ENCODE measurements at regions not wholly inside any gene's neighbourhood (a gene's known extent, or its start where the extent isn't known, plus 50 kb on each side); places are given as distances from the start of the nearest gene placed in this dataset.
"Not testable (repeated sequence)": the region's sequence is repeated elsewhere in the genome, so short reads cannot be mapped to it uniquely, and the experiment has no call there.

GRCh38 chr4:53844551-53844950 is 219.9 kb downstream of the CHIC2 start:
- in situ Hi-C loops (cut with HindIII; ENCODE audit: low pct_unique_long_range_greater_than_20kb, low sequenced_read_pairs): no loop called here
- no peak for DNase-seq (ENCODE audit: low read depth)

DNA sequence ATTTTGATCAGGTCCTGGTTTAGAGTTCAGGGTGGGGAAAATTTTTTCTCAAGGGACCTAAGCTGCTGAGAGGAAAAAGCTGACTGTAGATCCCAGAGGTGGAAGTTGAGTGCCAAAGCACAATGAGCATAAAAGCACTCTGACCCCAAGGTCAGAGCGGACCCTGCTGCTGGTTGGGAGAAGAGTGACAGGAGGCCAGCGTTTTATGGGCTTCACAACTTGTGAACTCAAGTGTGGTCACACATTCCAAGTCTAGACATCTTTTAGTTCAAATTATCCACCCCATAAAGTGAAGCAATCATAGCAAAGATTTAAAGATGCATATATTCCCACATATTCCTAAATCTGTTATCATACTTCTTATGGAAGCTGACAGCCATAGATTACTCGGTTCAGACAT is 220.3 kb downstream of the CHIC2 start:
- no peak for DNase-seq (ENCODE audit: low read depth)
- in situ Hi-C loops (cut with HindIII; ENCODE audit: low pct_unique_long_range_greater_than_20kb, low sequenced_read_pairs): no loop called here

DNA sequence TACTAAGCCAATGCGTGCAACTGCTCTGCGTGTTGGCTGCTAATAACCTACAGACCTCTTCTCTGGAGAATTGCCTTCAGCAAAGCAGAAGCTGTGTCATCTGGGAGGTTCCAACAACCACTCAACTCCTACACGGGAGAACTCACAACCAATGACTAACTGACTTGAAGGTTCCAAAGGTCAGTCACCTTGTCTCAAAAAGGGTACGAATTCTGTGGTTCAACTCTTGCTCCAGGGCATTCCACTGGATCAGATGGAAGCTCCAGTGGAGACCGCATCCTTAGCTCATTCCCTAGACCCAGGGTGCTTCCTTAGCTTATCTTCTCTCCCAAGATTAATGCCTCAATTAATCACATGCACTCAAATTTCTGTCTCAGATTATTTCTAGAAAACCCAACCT is 222.7 kb downstream of the CHIC2 start:
- in situ Hi-C loops (cut with HindIII; ENCODE audit: low pct_unique_long_range_greater_than_20kb, low sequenced_read_pairs): no loop called here
- no peak for DNase-seq (ENCODE audit: low read depth)

DNA sequence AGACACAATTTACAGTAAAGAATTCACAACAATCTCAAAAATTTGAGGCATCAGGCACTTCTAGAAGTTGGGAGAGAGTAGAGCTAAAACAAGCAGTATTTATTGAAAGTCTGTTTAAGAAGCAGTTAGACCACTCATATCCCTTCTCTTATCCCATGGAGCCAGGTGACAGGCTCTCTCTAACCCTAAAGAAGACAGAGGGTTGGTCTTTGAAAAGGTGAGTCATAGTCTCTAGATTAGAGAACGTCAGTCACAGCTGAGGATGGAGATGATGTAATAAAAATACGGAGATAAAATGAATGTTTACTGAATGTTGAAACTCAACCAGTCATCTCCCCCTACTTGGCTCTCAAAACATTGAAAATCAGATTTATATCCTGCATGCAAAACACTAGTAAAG is 223.8 kb downstream of the CHIC2 start:
- in situ Hi-C loops (cut with HindIII; ENCODE audit: low pct_unique_long_range_greater_than_20kb, low sequenced_read_pairs): no loop called here
- no peak for DNase-seq (ENCODE audit: low read depth)

DNA sequence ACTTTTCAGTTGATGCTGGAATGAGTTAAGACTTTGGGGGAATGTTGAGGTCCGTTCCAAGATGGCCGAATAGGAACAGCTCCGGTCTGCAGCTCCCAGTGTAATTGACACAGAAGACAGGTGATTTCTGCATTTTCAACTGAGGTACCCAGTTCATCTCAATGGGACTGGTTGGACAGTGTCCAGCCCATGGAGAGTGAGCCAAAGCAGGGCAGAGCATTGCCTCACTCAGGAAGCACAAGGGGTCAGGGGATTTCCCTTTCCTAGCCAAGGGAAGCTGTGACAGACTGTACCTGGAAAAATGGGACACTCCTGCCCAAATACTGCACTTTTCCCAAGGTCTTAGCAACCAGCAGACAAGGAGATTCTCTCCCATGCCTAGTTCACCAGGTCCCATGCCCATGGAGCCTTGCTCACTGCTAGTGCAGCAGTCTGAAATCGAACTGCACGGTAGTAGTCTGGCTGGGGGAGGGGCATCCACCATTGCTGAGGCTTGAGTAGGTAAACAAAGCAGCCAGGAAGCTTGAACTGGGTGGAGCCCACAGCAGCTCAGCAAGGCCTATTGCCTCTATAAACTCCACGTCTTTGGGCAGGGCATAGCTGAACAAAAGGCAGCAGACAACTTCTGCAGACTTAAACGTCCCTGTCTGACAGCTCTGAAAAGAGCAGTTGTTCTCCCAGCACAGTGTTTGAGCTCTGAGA is 231.0 kb downstream of the CHIC2 start:
- DNase-seq (ENCODE audit: low read depth); in situ Hi-C loops (cut with HindIII; ENCODE audit: low pct_unique_long_range_greater_than_20kb, low sequenced_read_pairs): not testable (repeated sequence)

- DNase-seq (ENCODE audit: low read depth): no peak
- in situ Hi-C loops (cut with HindIII; ENCODE audit: low pct_unique_long_range_greater_than_20kb, low sequenced_read_pairs): no loop called here
These were observed 231.9 kb downstream of the CHIC2 start for GRCh38 chr4:53832549-53832948.

DNA sequence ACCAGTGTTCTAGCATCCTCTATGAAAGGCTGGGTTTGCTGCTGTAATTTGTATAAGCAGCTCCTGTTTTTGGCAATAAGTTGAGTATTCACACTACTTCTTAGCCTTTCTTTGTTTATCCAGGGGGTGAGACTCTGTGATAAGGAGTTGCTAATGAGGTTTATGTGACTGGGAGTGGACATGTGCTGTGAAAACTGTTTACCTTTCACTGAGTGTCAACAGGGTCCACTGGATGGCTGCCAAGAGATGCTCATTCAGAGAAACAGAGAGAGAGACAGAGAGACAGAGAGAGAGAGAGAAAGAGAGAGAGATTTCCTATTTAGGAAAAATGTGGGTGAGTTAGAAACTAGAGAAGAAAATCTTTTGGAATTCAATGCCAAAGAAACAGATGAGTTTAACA is 233.9 kb downstream of the CHIC2 start:
- in situ Hi-C loops (cut with HindIII; ENCODE audit: low pct_unique_long_range_greater_than_20kb, low sequenced_read_pairs): no loop called here
- DNase-seq (ENCODE audit: low read depth): no peak

DNA sequence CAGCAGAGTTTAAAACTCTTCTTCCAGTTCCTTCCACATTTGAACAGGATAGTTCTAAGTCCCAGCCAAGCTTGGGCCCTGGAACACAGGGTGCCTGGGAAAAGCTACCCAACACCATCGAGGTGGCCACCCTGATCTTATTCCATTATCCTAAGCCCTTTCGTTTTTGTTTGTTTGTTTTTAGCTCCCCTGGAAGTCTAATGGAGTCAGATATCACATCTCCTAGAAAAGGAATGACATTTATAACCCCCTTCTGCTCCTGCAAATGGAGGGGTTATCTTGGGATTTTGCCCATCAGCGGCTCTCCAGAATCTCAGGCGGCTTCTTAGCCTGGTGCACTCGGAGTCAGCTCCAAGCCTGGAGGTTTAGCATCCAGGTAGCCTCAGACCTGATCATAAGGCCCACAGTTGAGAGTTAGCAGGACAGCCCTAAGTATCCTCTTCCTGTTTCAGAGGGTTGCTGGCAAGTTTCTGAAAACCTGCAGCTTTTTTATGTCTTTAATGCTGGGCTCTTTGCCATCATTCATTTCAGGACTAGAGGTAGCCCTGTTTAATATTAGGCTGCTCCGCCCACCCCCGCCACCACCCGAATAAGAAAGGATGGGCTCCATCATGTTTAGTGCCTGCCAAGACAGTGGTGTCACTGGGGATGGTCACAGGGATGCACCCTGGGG is 230.0 kb upstream of the LNX1 start:
- no peak for DNase-seq (ENCODE audit: low read depth)
- in situ Hi-C loops (cut with HindIII; ENCODE audit: low pct_unique_long_range_greater_than_20kb, low sequenced_read_pairs): no loop called here

DNA sequence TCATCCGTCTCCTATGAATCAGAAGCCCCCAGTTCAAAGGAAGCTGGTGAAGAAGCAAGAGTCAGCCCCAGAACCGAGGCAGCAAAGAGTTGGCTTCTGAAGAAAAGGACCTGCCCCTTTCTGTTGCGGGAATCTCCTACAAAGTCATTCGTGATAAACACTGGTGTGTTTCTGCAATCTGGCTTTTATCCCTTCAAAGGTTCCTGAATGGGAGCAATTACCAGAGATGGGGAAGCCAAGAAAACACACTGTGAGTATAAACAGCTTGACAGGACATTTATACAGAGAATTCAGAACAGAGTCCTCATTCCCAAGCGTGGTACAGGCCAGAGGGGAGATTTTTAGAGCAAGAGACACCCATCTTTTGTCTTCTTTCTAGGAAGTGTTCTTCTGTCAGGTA is 226.8 kb upstream of the LNX1 start:
- in situ Hi-C loops (cut with HindIII; ENCODE audit: low pct_unique_long_range_greater_than_20kb, low sequenced_read_pairs): no loop called here
- DNase-seq (ENCODE audit: low read depth): no peak

- no peak for DNase-seq (ENCODE audit: low read depth)
- in situ Hi-C loops (cut with HindIII; ENCODE audit: low pct_unique_long_range_greater_than_20kb, low sequenced_read_pairs): no loop called here
These were observed 225.3 kb upstream of the LNX1 start for GRCh38 chr4:53816561-53816960.

DNA sequence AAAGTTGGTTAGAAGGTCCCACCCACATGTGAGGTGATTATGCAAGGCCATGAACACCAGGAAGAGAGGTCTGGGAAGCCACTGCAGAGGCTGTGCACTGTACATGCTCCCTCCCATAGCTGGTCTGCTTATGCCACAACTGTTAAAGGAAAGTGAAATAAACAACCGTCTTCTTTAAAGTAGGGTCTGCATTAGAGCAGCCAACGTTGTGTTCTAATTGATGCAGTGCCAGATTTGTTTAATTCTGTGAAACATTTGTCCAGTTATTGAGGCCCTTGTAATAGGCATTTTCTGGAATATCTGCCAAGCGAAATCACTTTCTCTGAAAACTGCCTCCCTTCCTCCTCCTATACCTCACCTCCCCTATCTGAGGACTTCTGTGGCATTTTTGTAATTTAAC is 224.0 kb upstream of the LNX1 start:
- no peak for DNase-seq (ENCODE audit: low read depth)
- in situ Hi-C loops (cut with HindIII; ENCODE audit: low pct_unique_long_range_greater_than_20kb, low sequenced_read_pairs): no loop called here

DNA sequence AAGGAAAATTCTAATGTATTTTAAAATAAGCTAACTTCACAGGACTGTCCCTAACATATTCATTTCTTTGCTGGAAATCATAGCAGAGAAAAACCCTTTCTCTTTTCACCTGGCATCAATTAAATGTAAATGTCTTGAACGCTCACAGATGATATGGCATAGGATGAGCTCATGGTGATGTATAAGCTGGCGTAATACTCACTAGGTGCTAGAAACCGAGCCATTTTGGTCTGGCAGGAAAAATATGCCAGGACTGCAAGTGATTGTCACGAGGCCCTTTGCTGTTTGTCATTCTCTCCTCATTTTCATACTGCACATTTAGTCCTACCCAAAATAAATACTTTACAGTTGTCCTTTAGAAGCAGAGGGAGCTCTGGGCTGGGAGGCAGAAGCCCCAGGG is 222.7 kb upstream of the LNX1 start:
- in situ Hi-C loops (cut with HindIII; ENCODE audit: low pct_unique_long_range_greater_than_20kb, low sequenced_read_pairs): no loop called here

GRCh38 chr4:53810643-53811042 is 219.4 kb upstream of the LNX1 start:
- in situ Hi-C loops (cut with HindIII; ENCODE audit: low pct_unique_long_range_greater_than_20kb, low sequenced_read_pairs): no loop called here
- DNase-seq (ENCODE audit: low read depth): no peak

More for the DNA sequence above, 222.7 kb upstream of the LNX1 start:
- no peak for DNase-seq (ENCODE audit: low read depth)

DNA sequence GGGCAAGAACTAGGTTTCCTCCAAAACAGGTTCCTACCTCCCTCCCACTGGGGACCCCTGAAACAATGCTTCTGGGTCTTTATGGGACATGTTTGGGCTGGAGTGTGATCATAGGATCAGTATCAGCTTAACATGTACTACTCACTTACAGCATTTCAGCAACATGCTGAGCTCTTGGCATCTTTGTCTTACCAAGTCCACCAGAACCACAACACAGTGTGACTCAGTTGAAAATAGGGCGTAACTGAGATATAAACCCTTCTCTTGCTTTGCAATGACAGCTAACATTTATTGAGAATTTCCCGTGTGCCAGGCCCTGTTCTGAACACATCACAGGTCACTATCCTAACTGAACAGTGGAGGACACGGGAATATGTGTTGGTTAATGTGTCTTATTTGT is 218.5 kb upstream of the LNX1 start:
- DNase-seq (ENCODE audit: low read depth): no peak
- in situ Hi-C loops (cut with HindIII; ENCODE audit: low pct_unique_long_range_greater_than_20kb, low sequenced_read_pairs): no loop called here

GRCh38 chr4:53805291-53805690 is 214.0 kb upstream of the LNX1 start:
- in situ Hi-C loops (cut with HindIII; ENCODE audit: low pct_unique_long_range_greater_than_20kb, low sequenced_read_pairs): no loop called here
- no peak for DNase-seq (ENCODE audit: low read depth)

DNA sequence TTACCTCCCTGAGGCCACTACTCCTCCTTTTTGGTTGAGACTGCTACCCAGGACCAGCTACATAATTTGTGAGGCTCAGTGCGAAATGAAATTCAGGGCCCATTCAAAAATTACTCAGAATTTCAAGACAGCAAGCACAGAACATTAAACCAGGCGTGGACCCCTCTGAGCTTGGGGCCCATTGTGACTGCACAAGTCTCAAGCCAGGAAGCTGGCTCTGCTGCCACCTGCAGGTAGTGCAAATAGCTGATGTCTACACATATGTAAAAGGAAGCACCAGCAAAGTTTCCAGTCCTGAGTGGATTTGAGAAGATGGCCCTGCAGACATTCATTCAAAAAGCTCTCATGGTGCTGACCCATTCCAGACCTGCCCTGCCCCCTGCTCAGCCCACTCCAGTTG is 213.4 kb upstream of the LNX1 start:
- in situ Hi-C loops (cut with HindIII; ENCODE audit: low pct_unique_long_range_greater_than_20kb, low sequenced_read_pairs): no loop called here
- DNase-seq (ENCODE audit: low read depth): no peak

DNA sequence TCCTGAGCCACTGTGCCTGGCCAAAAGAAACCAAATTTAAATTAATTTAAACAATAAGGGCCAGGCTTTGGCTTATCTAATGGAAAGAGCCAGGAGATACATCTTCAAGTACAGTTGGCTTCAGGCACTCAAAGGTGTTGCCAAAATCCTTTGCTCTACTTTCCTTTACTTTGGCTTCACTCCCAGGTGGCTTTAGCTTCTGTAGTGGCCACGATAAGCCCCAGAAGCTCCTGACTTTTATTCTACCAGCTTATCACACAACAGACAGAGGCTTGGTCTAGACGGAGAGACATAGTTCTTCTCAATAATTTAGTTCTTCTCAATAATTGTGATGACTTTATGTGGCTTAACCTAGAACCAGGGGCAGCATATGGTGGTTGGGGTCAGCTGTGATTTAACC is 211.2 kb upstream of the LNX1 start:
- in situ Hi-C loops (cut with HindIII; ENCODE audit: low pct_unique_long_range_greater_than_20kb, low sequenced_read_pairs): no loop called here

GRCh38 chr4:53801373-53801772 is 210.1 kb upstream of the LNX1 start:
- in situ Hi-C loops (cut with HindIII; ENCODE audit: low pct_unique_long_range_greater_than_20kb, low sequenced_read_pairs): no loop called here
- no peak for DNase-seq (ENCODE audit: low read depth)

More for the DNA sequence above, 211.2 kb upstream of the LNX1 start:
- DNase-seq (ENCODE audit: low read depth): no peak

DNA sequence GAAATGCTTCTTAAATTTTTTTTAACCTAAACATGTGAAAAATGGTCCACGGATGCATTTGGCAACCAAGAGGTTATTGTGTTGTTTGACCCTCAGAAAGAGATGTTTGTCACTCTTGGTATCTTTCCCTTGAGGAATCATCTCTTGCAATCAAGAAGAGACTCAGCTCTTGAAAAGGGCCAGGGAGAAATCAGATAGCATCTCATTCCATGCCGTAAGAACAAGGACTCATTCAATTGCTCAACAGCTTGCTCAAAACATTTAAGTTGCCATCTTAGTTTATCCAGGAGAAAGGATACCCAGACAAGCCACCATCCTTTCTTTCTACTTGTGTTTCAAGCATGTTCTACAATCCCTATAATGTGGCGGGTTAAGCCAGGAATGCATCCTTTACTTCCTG is 209.5 kb upstream of the LNX1 start:
- in situ Hi-C loops (cut with HindIII; ENCODE audit: low pct_unique_long_range_greater_than_20kb, low sequenced_read_pairs): no loop called here
- no peak for DNase-seq (ENCODE audit: low read depth)

DNA sequence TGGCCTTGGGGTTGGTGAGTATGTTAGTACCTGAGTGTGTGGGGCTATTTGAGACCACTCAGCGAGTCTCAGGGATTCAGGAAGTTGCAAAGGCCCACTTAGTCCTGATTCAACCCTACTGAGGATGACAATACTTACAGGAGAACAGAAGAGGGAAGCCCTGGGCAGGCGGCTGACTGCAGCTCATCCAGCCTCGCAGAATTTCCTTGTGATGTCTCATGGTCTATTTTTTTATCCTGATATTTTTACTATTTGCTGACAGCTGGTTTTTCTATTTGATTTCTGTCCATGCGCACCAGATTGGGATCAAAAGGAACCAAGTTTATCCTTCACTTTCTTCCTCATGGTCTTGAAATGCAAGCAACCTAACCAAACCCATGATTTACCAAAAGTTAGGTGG is 201.8 kb upstream of the LNX1 start:
- DNase-seq (ENCODE audit: low read depth): no peak
- in situ Hi-C loops (cut with HindIII; ENCODE audit: low pct_unique_long_range_greater_than_20kb, low sequenced_read_pairs): no loop called here
